ENCODE measurements at regions not wholly inside any gene's neighbourhood (a gene's known extent, or its start where the extent isn't known, plus 50 kb on each side); places are given as distances from the start of the nearest gene placed in this dataset.

DNA sequence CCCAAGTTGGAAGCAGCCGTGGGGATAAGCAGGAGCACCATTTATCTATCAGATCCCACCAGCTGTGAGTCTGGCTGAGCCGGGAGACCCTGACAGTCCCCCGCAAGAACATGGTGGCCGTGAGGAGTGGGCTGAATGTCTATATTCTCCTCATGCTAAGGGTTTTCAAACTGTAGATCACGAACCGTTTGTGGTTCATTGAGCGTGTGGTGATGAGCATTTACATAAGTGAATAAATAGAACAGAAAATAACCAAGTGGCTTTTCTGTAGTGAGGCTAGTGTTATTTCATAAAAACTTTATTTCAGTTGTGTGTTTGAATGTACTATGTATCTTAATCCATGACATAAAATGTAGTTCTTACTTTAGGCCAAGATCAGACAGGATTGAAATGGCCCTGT, 190.2 kb upstream of the APCDD1 start:
- Histone ChIP-seq H3K4me3 (no peak overlapping the region), H3K36me3 (no peaks in the 10 kb centered on the region), H3K9me3 (no peaks in the 10 kb centered on the region), H3K4me1 (peaks cover 0 to 8% of the 10 kb centered on the region in 2 donors), H3K27me3 (no peaks in the 10 kb centered on the region), H3K27ac (no peak overlapping the region)
- no peak for TF ChIP-seq CTCF (IDR thresholded peaks at IDR 0.05)
- DNase-seq (ENCODE audit: low spot score): no peak

DNA sequence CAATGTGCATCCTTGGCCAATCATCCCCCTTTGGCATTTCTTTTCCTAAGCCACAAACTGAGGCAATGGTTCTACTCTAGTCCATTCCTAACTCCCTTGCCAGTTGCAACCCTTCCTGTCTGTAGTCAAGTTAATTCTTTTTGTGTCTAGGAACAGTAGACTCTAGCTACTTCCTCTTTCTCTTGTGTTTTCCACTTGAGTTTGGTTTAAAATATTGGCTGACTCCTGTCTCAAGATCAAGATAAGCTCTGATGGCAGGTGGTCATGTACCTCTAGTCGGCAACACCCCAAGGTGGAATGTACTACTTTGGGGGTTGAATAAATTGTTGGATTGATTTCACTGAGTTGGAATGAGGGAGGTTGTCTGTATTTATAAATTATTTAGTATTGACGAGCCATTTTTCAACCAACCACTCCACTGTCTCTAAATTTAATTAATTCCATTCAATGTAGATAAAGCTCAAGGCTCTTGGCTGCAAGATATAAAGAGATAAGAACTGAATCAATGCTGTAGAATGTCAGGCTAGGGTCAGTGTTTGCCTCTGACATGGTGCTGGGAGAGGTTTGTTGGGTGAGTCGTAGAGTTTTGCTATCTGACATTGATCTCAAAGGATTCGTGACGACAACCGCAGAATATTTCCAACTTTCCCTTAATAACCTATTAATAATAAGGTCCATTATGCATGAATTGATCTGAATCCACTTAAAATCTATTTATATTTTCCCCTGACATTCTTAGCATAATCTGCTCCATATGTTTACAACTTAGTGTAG, 188.7 kb upstream of the APCDD1 start:
- DNase-seq (ENCODE audit: low spot score): no peak
- TF ChIP-seq CTCF (IDR thresholded peaks at IDR 0.05): no peak
- Histone ChIP-seq H3K4me3 (no peak overlapping the region), H3K27ac (no peak overlapping the region), H3K36me3 (no peaks in the 10 kb centered on the region), H3K9me3 (no peaks in the 10 kb centered on the region), H3K27me3 (no peaks in the 10 kb centered on the region), H3K4me1 (peaks cover 0 to 23% of the 10 kb centered on the region in 2 donors)

DNA sequence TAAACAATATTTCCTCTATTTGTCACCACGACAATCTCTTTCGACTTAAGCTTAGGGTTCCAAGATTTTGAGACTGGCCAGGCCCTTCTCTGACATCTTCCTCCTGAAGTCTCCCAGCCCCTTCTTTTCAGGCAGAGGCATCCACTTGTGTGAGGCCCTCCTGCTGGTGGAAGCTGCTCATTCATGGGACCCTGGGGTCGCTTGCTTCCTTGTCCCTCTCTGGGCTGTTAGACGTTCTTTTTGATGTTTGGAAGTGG, 188.2 kb upstream of the APCDD1 start:
- H3K4me1 ChIP-seq: peaks cover 0 to 24% of the 10 kb centered on the region in 2 donors
- H3K27ac ChIP-seq: no peak overlapping the region
- no peak for TF ChIP-seq CTCF (IDR thresholded peaks at IDR 0.05)
- H3K9me3 ChIP-seq: no peaks in the 10 kb centered on the region
- no peak for DNase-seq (ENCODE audit: low spot score)
- no peaks in the 10 kb centered on the region for H3K27me3 ChIP-seq
- H3K4me3 ChIP-seq: no peak overlapping the region
- H3K36me3 ChIP-seq: no peaks in the 10 kb centered on the region

DNA sequence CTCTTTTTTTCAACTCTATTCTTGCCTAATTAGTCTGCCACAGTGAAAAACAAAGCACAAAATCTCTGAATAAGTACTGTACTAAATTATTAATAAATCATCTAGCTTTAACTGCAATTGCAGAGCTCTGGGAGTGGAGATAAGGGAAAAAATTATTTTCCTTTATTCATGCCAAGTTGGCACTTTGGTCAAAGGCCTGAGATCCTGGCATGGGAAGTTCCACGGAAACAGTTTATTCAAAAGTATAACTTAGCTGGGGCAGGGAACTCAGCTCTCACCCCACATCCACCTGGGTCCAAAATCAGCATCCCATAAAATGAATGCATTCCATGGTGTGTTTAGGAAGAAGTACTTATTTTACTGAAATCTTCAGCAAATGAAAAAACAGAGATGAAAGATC, 185.2 kb upstream of the APCDD1 start:
- no peak for DNase-seq (ENCODE audit: low spot score)
- no peak for TF ChIP-seq CTCF (IDR thresholded peaks at IDR 0.05)
- peaks cover 0 to 24% of the 10 kb centered on the region in 2 donors for H3K4me1 ChIP-seq
- peak overlapping the region in 1 of 2 donors; percentile 54 for H3K27ac ChIP-seq
- no peaks in the 10 kb centered on the region for H3K9me3 ChIP-seq
- no peaks in the 10 kb centered on the region for H3K27me3 ChIP-seq
- no peaks in the 10 kb centered on the region for H3K36me3 ChIP-seq
- H3K4me3 ChIP-seq: no peak overlapping the region

GRCh38 chr18:10270151-10270571, 184.3 kb upstream of the APCDD1 start:
- DNase-seq (ENCODE audit: low spot score): peak; percentile 79
- no peaks in the 10 kb centered on the region for H3K9me3 ChIP-seq
- H3K36me3 ChIP-seq: no peaks in the 10 kb centered on the region
- no peak for TF ChIP-seq CTCF (IDR thresholded peaks at IDR 0.05)
- H3K27me3 ChIP-seq: no peaks in the 10 kb centered on the region
- peak overlapping the region in 1 of 2 donors; percentile 54 for H3K27ac ChIP-seq
- H3K4me3 ChIP-seq: no peak overlapping the region
- peaks cover 0 to 24% of the 10 kb centered on the region in 2 donors for H3K4me1 ChIP-seq

DNA sequence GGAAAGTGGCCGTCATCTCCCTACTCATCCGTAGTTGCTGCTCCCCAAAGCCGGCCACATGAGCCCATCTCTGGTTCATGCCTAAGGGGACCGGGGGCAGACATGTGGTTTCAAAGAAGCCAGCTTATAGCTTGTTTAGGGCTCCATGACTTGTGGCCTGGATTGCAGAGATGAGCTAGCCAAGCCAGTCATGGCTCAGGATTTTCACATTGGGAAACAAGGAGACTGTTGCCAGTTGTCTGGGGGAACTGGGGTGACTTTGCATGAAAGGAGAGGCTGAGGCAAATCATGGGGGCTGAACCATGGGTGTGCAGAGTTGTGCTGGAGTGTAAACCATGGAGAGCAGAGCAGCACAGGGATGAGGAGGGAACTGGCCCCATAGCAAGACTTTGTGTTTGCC, 183.0 kb upstream of the APCDD1 start:
- Histone ChIP-seq H3K27ac (no peak overlapping the region), H3K4me3 (no peak overlapping the region), H3K27me3 (no peaks in the 10 kb centered on the region), H3K9me3 (no peaks in the 10 kb centered on the region), H3K36me3 (no peaks in the 10 kb centered on the region), H3K4me1 (peaks cover 0 to 24% of the 10 kb centered on the region in 2 donors)
- no peak for TF ChIP-seq CTCF (IDR thresholded peaks at IDR 0.05)
- peak; percentile 65 for DNase-seq (ENCODE audit: low spot score)
